ENCODE measurements at regions not wholly inside any gene's neighbourhood (a gene's known extent, or its start where the extent isn't known, plus 50 kb on each side); places are given as distances from the start of the nearest gene placed in this dataset.

GRCh38 chr14:66109426-66109825 is 376.7 kb upstream of the CCDC196 start:
- Histone ChIP-seq H4K20me1 (replicated peaks; ENCODE audit: insufficient read depth) (no peaks in the 10 kb centered on the region), H2AFZ (no peak overlapping the region), H3K4me3 (no peak overlapping the region), H3K79me2 (replicated peaks; ENCODE audit: insufficient read depth) (no peaks in the 10 kb centered on the region), H3K9me2 (ENCODE audit: insufficient read depth) (peaks cover 15% of the 10 kb centered on the region), H3K36me3 (ENCODE audit: insufficient read depth) (no peaks in the 10 kb centered on the region), H3K27me3 (ENCODE audit: insufficient read depth) (no peaks in the 10 kb centered on the region), H3K4me1 (ENCODE audit: insufficient read depth) (no peaks in the 10 kb centered on the region), H3F3A (replicated peaks; ENCODE audit: low read depth) (no peaks in the 10 kb centered on the region), H3K27ac (ENCODE audit: low read depth) (no peak overlapping the region), H3K4me2 (no peak overlapping the region)
- Mint-ChIP-seq H3K4me3 (no peak overlapping the region; the same call in 2 of the 3 replicates), H3K4me1 (peaks cover 6% of the 10 kb centered on the region), H3K9me3 (peaks cover 3% of the 10 kb centered on the region; the same call in 2 of the 3 replicates), H3K27ac (no peak overlapping the region), H3K27me3 (ENCODE audit: insufficient read depth, low read depth, poor library complexity) (peaks cover 2% of the 10 kb centered on the region), H3K36me3 (ENCODE audit: low read depth) (peaks cover 4% of the 10 kb centered on the region; the same call in 2 of the 3 replicates)
- 0 out of 4 replicates have a peak, but pooled peaks of 1 of the 2 experiments have one; percentile 20 for TF ChIP-seq CTCF (conservative IDR thresholded peaks at IDR 0.05; ENCODE audit: low read depth in 2 of 2)
- no peak for TF ChIP-seq EZH2 (IDR thresholded peaks at IDR 0.05; ENCODE audit: low read depth, unreplicated experiment)
- TF ChIP-seq ETS1 (IDR thresholded peaks at IDR 0.05) = no peak
- no peak for TF ChIP-seq JUNB (IDR thresholded peaks at IDR 0.05; ENCODE audit: unreplicated experiment)
- ATAC-seq = no peak
- peak; percentile 8 for DNase-seq (ENCODE audit: low spot score)

GRCh38 chr14:66111891-66112290 is 374.3 kb upstream of the CCDC196 start:
- Histone ChIP-seq H3K4me1 (ENCODE audit: insufficient read depth) (0 out of 2 replicates have a peak, but pooled peaks cover 9% of the 10 kb centered on the region), H3K27me3 (ENCODE audit: insufficient read depth) (no peaks in the 10 kb centered on the region), H4K20me1 (replicated peaks; ENCODE audit: insufficient read depth) (no peaks in the 10 kb centered on the region), H3K27ac (ENCODE audit: low read depth) (no peak overlapping the region), H3K4me3 (no peak overlapping the region), H3K36me3 (ENCODE audit: insufficient read depth) (no peaks in the 10 kb centered on the region), H3K9me2 (ENCODE audit: insufficient read depth) (peaks cover 10% of the 10 kb centered on the region), H3F3A (replicated peaks; ENCODE audit: low read depth) (no peaks in the 10 kb centered on the region), H3K79me2 (replicated peaks; ENCODE audit: insufficient read depth) (no peaks in the 10 kb centered on the region), H3K4me2 (no peak overlapping the region), H2AFZ (no peak overlapping the region)
- peaks cover 2% of the 10 kb centered on the region; the same call in 2 of the 3 replicates for H3K36me3 Mint-ChIP-seq (ENCODE audit: low read depth)
- H3K4me3 Mint-ChIP-seq = no peak overlapping the region
- ATAC-seq (no peak), DNase-seq (ENCODE audit: low spot score) (no peak)
- peaks cover 3% of the 10 kb centered on the region; the same call in 2 of the 3 replicates for H3K9me3 Mint-ChIP-seq
- no peak overlapping the region for H3K27ac Mint-ChIP-seq
- no peaks in the 10 kb centered on the region for H3K27me3 Mint-ChIP-seq (ENCODE audit: insufficient read depth, low read depth, poor library complexity)
- H3K4me1 Mint-ChIP-seq = peaks cover 10% of the 10 kb centered on the region
- no peak for TF ChIP-seq ETS1 (IDR thresholded peaks at IDR 0.05)
- TF ChIP-seq EZH2phosphoT487 (IDR thresholded peaks at IDR 0.05; ENCODE audit: unreplicated experiment) = no peak
- no peak for TF ChIP-seq JUNB (IDR thresholded peaks at IDR 0.05; ENCODE audit: unreplicated experiment)
- TF ChIP-seq CTCF (conservative IDR thresholded peaks at IDR 0.05; ENCODE audit: low read depth in 2 of 2) = no peak
- no peak for TF ChIP-seq ZNF114 (CRISPR knock-in tag; IDR thresholded peaks at IDR 0.05)
- TF ChIP-seq POLR2AphosphoS5 (IDR thresholded peaks at IDR 0.05; ENCODE audit: low read depth) = no peak
- no peak for TF ChIP-seq ZNF462 (CRISPR knock-in tag; IDR thresholded peaks at IDR 0.05)
